CD4-positive, alpha-beta T cell treated with Interleukin-12 subunit alpha and Interleukin-12 subunit beta, for 1 hour (primary cell): ENCODE measurements at regions not wholly inside any gene's neighbourhood (a gene's known extent, or its start where the extent isn't known, plus 50 kb on each side); places are given as distances from the start of the nearest gene placed in this dataset.

Experiments used
- DNase-seq: peaks from one replicate; pipeline ENCODE4 v3.0.0-alpha.2; 2020

GRCh38 chr6:98487612-98488011 lies 346.8 kb upstream of the POU3F2 start:
- DNase-seq = no peak

GRCh38 chr6:98498144-98498775 lies 336.1 kb upstream of the POU3F2 start:
- no peak for DNase-seq

- no peak for DNase-seq
Observed at GRCh38 chr6:98498866-98499265, 335.5 kb upstream of the POU3F2 start.

- DNase-seq = no peak
Observed at GRCh38 chr6:98514073-98514720, 320.2 kb upstream of the POU3F2 start.

- DNase-seq = no peak
Observed at GRCh38 chr6:98514796-98515195, 319.6 kb upstream of the POU3F2 start.

- no peak for DNase-seq
Observed at GRCh38 chr6:98516206-98516605, 318.2 kb upstream of the POU3F2 start.

GRCh38 chr6:98516866-98517265 lies 317.5 kb upstream of the POU3F2 start:
- DNase-seq = no peak

- no peak for DNase-seq
Observed at GRCh38 chr6:98525860-98526259, 308.5 kb upstream of the POU3F2 start.

GRCh38 chr6:98526465-98526864 lies 307.9 kb upstream of the POU3F2 start:
- no peak for DNase-seq

GRCh38 chr6:98529364-98529763 lies 305.0 kb upstream of the POU3F2 start:
- DNase-seq = no peak

GRCh38 chr6:98530732-98531131 lies 303.6 kb upstream of the POU3F2 start:
- no peak for DNase-seq

- DNase-seq = no peak
Observed at GRCh38 chr6:98532004-98532403, 302.4 kb upstream of the POU3F2 start.

- no peak for DNase-seq
Observed at GRCh38 chr6:98539741-98540140, 294.6 kb upstream of the POU3F2 start.

- no peak for DNase-seq
Observed at GRCh38 chr6:98546376-98546775, 288.0 kb upstream of the POU3F2 start.

GRCh38 chr6:98547151-98547550 lies 287.2 kb upstream of the POU3F2 start:
- no peak for DNase-seq

GRCh38 chr6:98547634-98548033 lies 286.7 kb upstream of the POU3F2 start:
- DNase-seq = no peak

GRCh38 chr6:98548301-98548700 lies 286.1 kb upstream of the POU3F2 start:
- no peak for DNase-seq

GRCh38 chr6:98560418-98560817 lies 274.0 kb upstream of the POU3F2 start:
- DNase-seq = no peak

GRCh38 chr6:98560841-98561240 lies 273.5 kb upstream of the POU3F2 start:
- no peak for DNase-seq

- no peak for DNase-seq
Observed at GRCh38 chr6:98566126-98566525, 268.2 kb upstream of the POU3F2 start.

GRCh38 chr6:98572579-98572978 lies 261.8 kb upstream of the POU3F2 start:
- DNase-seq = no peak

- no peak for DNase-seq
Observed at GRCh38 chr6:98574984-98575383, 259.4 kb upstream of the POU3F2 start.

GRCh38 chr6:98576791-98577190 lies 257.6 kb upstream of the POU3F2 start:
- no peak for DNase-seq

- no peak for DNase-seq
Observed at GRCh38 chr6:98578016-98578415, 256.4 kb upstream of the POU3F2 start.

GRCh38 chr6:98579079-98579478 lies 255.3 kb upstream of the POU3F2 start:
- no peak for DNase-seq
